WI38 (cell line): ENCODE measurements at regions not wholly inside any gene's neighbourhood (a gene's known extent, or its start where the extent isn't known, plus 50 kb on each side); places are given as distances from the start of the nearest gene placed in this dataset.

Source experiments
- H3K4me3 ChIP-seq: 2 replicates; pipeline ENCODE4 v1.5.1; 2011; ENCODE audit warnings: low read depth, mild to moderate bottlenecking, control low read depth, low read length
- TF ChIP-seq, protein P1 (sequence below): IDR thresholded peaks from 2 replicates; pipeline ENCODE4 v1.5.1; 2012; ENCODE audit warnings: low read depth, mild to moderate bottlenecking, control low read depth, low read length

- no peak overlapping the region for H3K4me3 ChIP-seq
- TF ChIP-seq, protein P1, sequence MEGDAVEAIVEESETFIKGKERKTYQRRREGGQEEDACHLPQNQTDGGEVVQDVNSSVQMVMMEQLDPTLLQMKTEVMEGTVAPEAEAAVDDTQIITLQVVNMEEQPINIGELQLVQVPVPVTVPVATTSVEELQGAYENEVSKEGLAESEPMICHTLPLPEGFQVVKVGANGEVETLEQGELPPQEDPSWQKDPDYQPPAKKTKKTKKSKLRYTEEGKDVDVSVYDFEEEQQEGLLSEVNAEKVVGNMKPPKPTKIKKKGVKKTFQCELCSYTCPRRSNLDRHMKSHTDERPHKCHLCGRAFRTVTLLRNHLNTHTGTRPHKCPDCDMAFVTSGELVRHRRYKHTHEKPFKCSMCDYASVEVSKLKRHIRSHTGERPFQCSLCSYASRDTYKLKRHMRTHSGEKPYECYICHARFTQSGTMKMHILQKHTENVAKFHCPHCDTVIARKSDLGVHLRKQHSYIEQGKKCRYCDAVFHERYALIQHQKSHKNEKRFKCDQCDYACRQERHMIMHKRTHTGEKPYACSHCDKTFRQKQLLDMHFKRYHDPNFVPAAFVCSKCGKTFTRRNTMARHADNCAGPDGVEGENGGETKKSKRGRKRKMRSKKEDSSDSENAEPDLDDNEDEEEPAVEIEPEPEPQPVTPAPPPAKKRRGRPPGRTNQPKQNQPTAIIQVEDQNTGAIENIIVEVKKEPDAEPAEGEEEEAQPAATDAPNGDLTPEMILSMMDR, result no peak
Measured at GRCh38 chr2:129902731-129903585, 76.5 kb upstream of the RAB6C start.

- TF ChIP-seq, protein P1, result no peak
- H3K4me3 ChIP-seq, result no peak overlapping the region
Measured at GRCh38 chr2:129903586-129904425, 75.7 kb upstream of the RAB6C start.

GRCh38 chr2:129904532-129905446 lies 74.7 kb upstream of the RAB6C start:
- H3K4me3 ChIP-seq, result no peak overlapping the region
- TF ChIP-seq, protein P1, result no peak

- H3K4me3 ChIP-seq, result no peak overlapping the region
- TF ChIP-seq, protein P1, result no peak
Measured at GRCh38 chr2:129905664-129906081, 73.8 kb upstream of the RAB6C start.

DNA sequence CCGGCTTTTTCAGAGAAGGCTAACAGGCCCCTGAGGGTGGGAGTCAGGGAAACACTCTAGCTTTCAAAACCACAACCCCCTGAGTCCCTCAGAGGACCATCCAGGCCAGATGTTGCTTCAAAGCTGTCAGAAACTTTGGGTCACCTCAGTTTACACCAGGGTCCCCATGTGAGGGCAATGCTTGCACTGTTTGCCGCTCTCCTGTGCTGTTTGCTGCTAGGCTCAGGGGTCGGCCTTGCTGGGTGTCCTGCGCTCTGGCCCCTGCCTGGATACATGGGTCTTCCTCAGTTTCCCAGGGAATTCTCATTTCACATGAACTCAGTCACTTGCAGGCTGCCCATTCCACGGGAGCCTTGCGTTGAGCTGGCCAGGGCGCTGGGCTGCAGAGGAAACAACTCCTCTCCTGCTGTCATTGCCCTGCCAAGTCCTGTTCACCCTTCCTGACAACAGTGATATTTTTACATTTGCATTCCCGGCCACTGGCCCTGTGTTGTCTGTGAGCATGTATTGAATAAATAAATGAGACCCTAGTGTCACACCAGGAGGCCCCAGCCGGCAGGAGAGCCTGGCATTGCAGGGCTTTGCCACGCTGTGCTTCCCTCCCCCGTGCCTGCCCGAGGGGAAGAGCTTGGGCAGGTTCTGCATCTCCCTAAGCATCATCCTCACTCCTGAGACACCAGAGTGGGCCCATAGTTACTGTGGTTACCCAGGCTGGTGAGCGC lies 73.2 kb upstream of the RAB6C start:
- TF ChIP-seq, protein P1, result no peak
- H3K4me3 ChIP-seq, result no peak overlapping the region

- no peak overlapping the region for H3K4me3 ChIP-seq
- TF ChIP-seq, protein P1, result no peak
Measured at GRCh38 chr2:129906861-129907235, 72.6 kb upstream of the RAB6C start.
